Lower leg skin (tissue), 3 donors: ENCODE measurements at regions not wholly inside any gene's neighbourhood (a gene's known extent, or its start where the extent isn't known, plus 50 kb on each side); places are given as distances from the start of the nearest gene placed in this dataset.

ENCODE experiments used
- POLR2A ChIP-seq, 2 donors: fragments of 450-650 bp; IDR thresholded peaks; one replicate each; pipeline ENCODE4 v1.6.1; 2016 to 2017; ENCODE audit warnings: antibody characterized with exemption in 2 of 2, mild to moderate bottlenecking in 1 of 2, moderate library complexity in 1 of 2
- TF ChIP-seq, protein P1 (sequence below), 3 donors: fragments of 450-650 bp; IDR thresholded peaks; one replicate each; pipeline ENCODE4 v1.5.1; 2016; ENCODE audit warnings: antibody characterized with exemption in 3 of 3, mild to moderate bottlenecking in 3 of 3, moderate library complexity in 2 of 3

DNA sequence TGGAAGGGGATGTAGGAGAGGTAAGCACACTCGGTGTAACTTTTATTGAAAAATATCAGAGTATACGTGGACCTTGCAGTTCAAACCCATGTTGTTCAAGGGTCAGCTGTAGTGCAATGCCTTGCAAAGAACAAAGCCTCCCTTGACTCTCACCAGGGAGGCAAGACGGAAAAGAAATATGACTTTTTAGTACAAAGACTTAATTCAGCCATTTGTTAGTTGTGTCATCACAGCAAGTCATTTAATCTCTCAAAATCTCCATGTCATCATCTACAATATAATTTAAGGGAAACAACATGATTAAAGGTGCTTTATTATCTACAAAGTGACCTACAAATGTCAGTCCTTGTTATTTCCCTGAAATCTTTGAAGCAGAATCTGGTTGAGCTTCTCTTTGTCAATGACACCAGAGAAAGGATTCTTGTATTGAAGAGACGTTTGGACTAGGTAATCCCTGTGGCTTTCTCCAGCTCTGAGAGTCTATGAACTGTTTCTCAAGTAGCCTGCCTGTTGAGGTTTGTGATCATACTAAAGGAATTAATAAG, 502.8 kb downstream of the REEP3 start:
- TF ChIP-seq, protein P1, sequence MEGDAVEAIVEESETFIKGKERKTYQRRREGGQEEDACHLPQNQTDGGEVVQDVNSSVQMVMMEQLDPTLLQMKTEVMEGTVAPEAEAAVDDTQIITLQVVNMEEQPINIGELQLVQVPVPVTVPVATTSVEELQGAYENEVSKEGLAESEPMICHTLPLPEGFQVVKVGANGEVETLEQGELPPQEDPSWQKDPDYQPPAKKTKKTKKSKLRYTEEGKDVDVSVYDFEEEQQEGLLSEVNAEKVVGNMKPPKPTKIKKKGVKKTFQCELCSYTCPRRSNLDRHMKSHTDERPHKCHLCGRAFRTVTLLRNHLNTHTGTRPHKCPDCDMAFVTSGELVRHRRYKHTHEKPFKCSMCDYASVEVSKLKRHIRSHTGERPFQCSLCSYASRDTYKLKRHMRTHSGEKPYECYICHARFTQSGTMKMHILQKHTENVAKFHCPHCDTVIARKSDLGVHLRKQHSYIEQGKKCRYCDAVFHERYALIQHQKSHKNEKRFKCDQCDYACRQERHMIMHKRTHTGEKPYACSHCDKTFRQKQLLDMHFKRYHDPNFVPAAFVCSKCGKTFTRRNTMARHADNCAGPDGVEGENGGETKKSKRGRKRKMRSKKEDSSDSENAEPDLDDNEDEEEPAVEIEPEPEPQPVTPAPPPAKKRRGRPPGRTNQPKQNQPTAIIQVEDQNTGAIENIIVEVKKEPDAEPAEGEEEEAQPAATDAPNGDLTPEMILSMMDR (IDR thresholded peaks at IDR 0.05) = no peak
- TF ChIP-seq POLR2A (IDR thresholded peaks at IDR 0.05) = no peak
